Endothelial cell of umbilical vein (primary cell): ENCODE measurements at regions not wholly inside any gene's neighbourhood (a gene's known extent, or its start where the extent isn't known, plus 50 kb on each side); places are given as distances from the start of the nearest gene placed in this dataset.

ENCODE experiments used
- BruUV-seq: library from RNA; stranded (reverse); fragments of 400-500 nt; replicated peaks from 2 replicates; lab custom pipeline; 2021; lab: Mats Ljungman, UMichigan
- CTCF ChIA-PET: fragments of 300-600, 350-600 bp; sonication (Branson Sonifier 250); formaldehyde crosslinking; loops from one replicate; lab custom pipeline; 2021; ENCODE audit warnings: antibody characterized with exemption, inconsistent platforms; lab: Charles Lee
- POLR2A ChIA-PET: fragments of 300-600, 350-600 bp; sonication (Branson Sonifier 250); formaldehyde crosslinking; loops from one replicate; lab custom pipeline; 2021; ENCODE audit warnings: antibody characterized with exemption, inconsistent platforms; lab: Charles Lee
- DNase-seq: peaks from one replicate; pipeline ENCODE4 v3.0.0-alpha.2; 2011; ENCODE audit warnings: low read depth, low spot score
- FAIRE-seq: peaks from 2 replicates; lab custom pipeline; 2011; peaks lifted over from hg19 to GRCh38; lab: Jason Lieb, UNC
- H2AFZ ChIP-seq: 2 replicates; pipeline ENCODE4 v1.6.0; 2012; ENCODE audit warnings: low read depth, low read length, control low read depth, inconsistent platforms
- H3K27ac ChIP-seq: 2 replicates; pipeline ENCODE4 v1.5.1; 2011; ENCODE audit warnings: low read depth, mild to moderate bottlenecking, control low read depth, low read length, moderate library complexity; ENCODE audit not compliant: insufficient read depth
- H3K27me3 ChIP-seq, 2 experiments: 2 replicates each; pipeline versions ENCODE4 v1.6.0 to v1.6.1; 2011; ENCODE audit warnings: low read length in 2 of 2, mixed read lengths in 1 of 2; ENCODE audit not compliant: control insufficient read depth in 2 of 2, insufficient read depth in 2 of 2
- H3K36me3 ChIP-seq, 2 experiments: 2 replicates in 1 of 2; 3 replicates in 1 of 2; pipeline ENCODE4 v1.5.1; 2011; ENCODE audit warnings: low read length in 2 of 2, mild to moderate bottlenecking in 1 of 2, moderate library complexity in 1 of 2; ENCODE audit not compliant: control insufficient read depth in 2 of 2, insufficient read depth in 2 of 2; ENCODE audit errors: extremely low read depth in 1 of 2
- H3K4me1 ChIP-seq: 3 replicates; pipeline ENCODE4 v1.5.1; 2011; ENCODE audit warnings: mild to moderate bottlenecking, low read length; ENCODE audit not compliant: control insufficient read depth, insufficient read depth; ENCODE audit errors: extremely low read depth
- H3K4me2 ChIP-seq: 2 replicates; pipeline ENCODE4 v1.6.1; 2011; ENCODE audit warnings: low read length, control low read depth, mixed read lengths; ENCODE audit not compliant: insufficient read depth
- H3K4me3 ChIP-seq, 3 experiments: fragments of 200-600 bp in 1 of 3; sonication (generic), shearing (Covaris generic) in 1 of 3; replicated peaks in 1 of 3; 2 replicates each; pipeline ENCODE4 v1.5.1; 2011 to 2016; ENCODE audit warnings: control low read depth in 3 of 3, low read length in 3 of 3, mild to moderate bottlenecking in 2 of 3, inconsistent platforms in 1 of 3, low read depth in 1 of 3, moderate library complexity in 1 of 3; ENCODE audit not compliant: insufficient read depth in 1 of 3
- H3K79me2 ChIP-seq: 2 replicates; pipeline ENCODE4 v1.6.0; 2012; ENCODE audit warnings: low read length, inconsistent platforms; ENCODE audit not compliant: control insufficient read depth, insufficient read depth
- H3K9ac ChIP-seq: replicated peaks from 2 replicates; pipeline ENCODE3; 2011; ENCODE audit warnings: low read length, control low read depth; ENCODE audit not compliant: insufficient read depth; ENCODE audit errors: extremely low read depth
- H3K9me1 ChIP-seq: replicated peaks from 3 replicates; pipeline ENCODE4 v1.6.0; 2011; ENCODE audit warnings: mild to moderate bottlenecking, low read length; ENCODE audit not compliant: control insufficient read depth, insufficient read depth; ENCODE audit errors: extremely low read depth
- H3K9me3 ChIP-seq: replicated peaks from 2 replicates; pipeline ENCODE4 v1.5.1; 2012; ENCODE audit warnings: low read length, inconsistent platforms; ENCODE audit not compliant: control insufficient read depth, insufficient read depth
- H4K20me1 ChIP-seq: replicated peaks from 2 replicates; pipeline ENCODE3; 2011; ENCODE audit warnings: mild to moderate bottlenecking, low read length; ENCODE audit not compliant: control insufficient read depth, insufficient read depth; ENCODE audit errors: extremely low read depth
- CTCF ChIP-seq, 2 donors: IDR thresholded peaks; 1 replicate in 1 of 2; 2 replicates in 1 of 2; pipeline ENCODE4 v1.5.1; 2011; ENCODE audit warnings: low read length in 2 of 2, mild to moderate bottlenecking in 2 of 2, moderate library complexity in 2 of 2, control low read depth in 1 of 2, inconsistent platforms in 1 of 2, low read depth in 1 of 2; ENCODE audit not compliant: insufficient read depth in 1 of 2; ENCODE audit errors: extremely low read depth in 1 of 2
- EZH2 ChIP-seq: IDR thresholded peaks from 2 replicates; pipeline ENCODE4 v1.6.1; 2012; ENCODE audit warnings: borderline replicate concordance, low read depth, mild to moderate bottlenecking, moderate library complexity, low read length, inconsistent platforms; ENCODE audit not compliant: severe bottlenecking
- FOS ChIP-seq: IDR thresholded peaks from 2 replicates; pipeline ENCODE4 v1.6.1; 2011; ENCODE audit warnings: mild to moderate bottlenecking, low read length, moderate library complexity, borderline replicate concordance; ENCODE audit not compliant: insufficient read depth
- GATA2 ChIP-seq: IDR thresholded peaks from 2 replicates; pipeline ENCODE4 v1.7.0; 2011; ENCODE audit warnings: low read depth, mild to moderate bottlenecking, moderate library complexity, mixed read lengths, low read length; ENCODE audit not compliant: insufficient read length, insufficient read depth
- JUN ChIP-seq: IDR thresholded peaks from 2 replicates; pipeline ENCODE4 v1.6.1; 2011; ENCODE audit warnings: borderline replicate concordance, low read depth; ENCODE audit not compliant: insufficient read length, insufficient read depth
- MAX ChIP-seq: IDR thresholded peaks from 2 replicates; pipeline ENCODE4 v1.6.1; 2011; ENCODE audit not compliant: insufficient read depth, insufficient read length
- MYC ChIP-seq: IDR thresholded peaks from one replicate; pipeline ENCODE4 v1.6.1; 2011; ENCODE audit warnings: mild to moderate bottlenecking, low read depth, low read length
- POLR2A ChIP-seq: IDR thresholded peaks from 2 replicates; pipeline ENCODE4 v1.6.1; 2012; ENCODE audit warnings: low read depth, mild to moderate bottlenecking, control low read depth, low read length
- POLR2AphosphoS5 ChIP-seq: IDR thresholded peaks from 2 replicates; pipeline ENCODE4 v1.6.1; 2012; ENCODE audit warnings: low read depth, mild to moderate bottlenecking, control low read depth, low read length, moderate library complexity; ENCODE audit not compliant: insufficient read depth
- dilution Hi-C: fragments of 300-500 bp; cut with MboI; formaldehyde crosslinking; loops from one replicate; pipeline ENCODE4 v1.15.0; 2019; ENCODE audit warnings: low sequenced_read_pairs; ENCODE audit not compliant: extremely low pct_ligation_motif_present
- intact Hi-C: fragments of 100-400 bp; cut with micrococcal nuclease; formaldehyde crosslinking; loops from one replicate; pipeline ENCODE4 v1.10.0; 2022

- no peaks in the 10 kb centered on the region for H4K20me1 ChIP-seq
- no peaks in the 10 kb centered on the region for H3K9me1 ChIP-seq
These were observed 353.4 kb upstream of the TACR3 start for GRCh38 chr4:104073229-104073628.

More at GRCh38 chr4:104073229-104073628, 353.4 kb upstream of the TACR3 start:
- POLR2A ChIA-PET, result no interaction called here
- no peak overlapping the region for H3K4me2 ChIP-seq
- H2AFZ ChIP-seq, result no peak overlapping the region
- H3K9ac ChIP-seq, result no peak overlapping the region
- no peak overlapping the region for H3K4me3 ChIP-seq
- dilution Hi-C loops (no loop called here), intact Hi-C loops (no loop called here)
- H3K27me3 ChIP-seq, result no peaks in the 10 kb centered on the region
- BruUV-seq, result no TSS peak
- H3K27ac ChIP-seq, result no peak overlapping the region
- DNase-seq (no peak), FAIRE-seq (no peak)
- TF ChIP-seq GATA2 (no peak), MYC (no peak), EZH2 (no peak), CTCF (IDR thresholded peaks at IDR 0.05; ENCODE audit: extremely low read depth in 1 of 2, insufficient read depth in 1 of 2, low read depth in 1 of 2, low read length in 2 of 2) (no peak), POLR2AphosphoS5 (no peak), POLR2A (no peak), FOS (no peak), JUN (no peak), MAX (no peak)
- no peaks in the 10 kb centered on the region for H3K9me3 ChIP-seq
- CTCF ChIA-PET, result no interaction called here
- no peaks in the 10 kb centered on the region for H3K79me2 ChIP-seq
- no peaks in the 10 kb centered on the region for H3K4me1 ChIP-seq
- no peaks in the 10 kb centered on the region for H3K36me3 ChIP-seq
